PC-3 (cell line): ENCODE measurements at regions not wholly inside any gene's neighbourhood (a gene's known extent, or its start where the extent isn't known, plus 50 kb on each side); places are given as distances from the start of the nearest gene placed in this dataset.

Experiments used
- EZH2 ChIP-seq: fragments of 300-600 bp; sonication (generic); IDR thresholded peaks from one replicate; pipeline ENCODE4 v1.6.1; 2017; ENCODE audit warnings: antibody characterized with exemption, mild to moderate bottlenecking, low read length; ENCODE audit not compliant: unreplicated experiment
- EZH2phosphoT487 ChIP-seq: fragments of 300-600 bp; sonication (generic); IDR thresholded peaks from 2 replicates; pipeline ENCODE4 v1.6.1; 2018; ENCODE audit warnings: mild to moderate bottlenecking, antibody characterized with exemption, low read length, borderline replicate concordance
- TF ChIP-seq, protein P1 (sequence below): fragments of 300-600 bp; sonication (generic); conservative IDR thresholded peaks from 2 replicates; pipeline ENCODE4 v1.5.1; 2017; ENCODE audit warnings: antibody characterized with exemption, low read depth, mild to moderate bottlenecking, low read length

DNA sequence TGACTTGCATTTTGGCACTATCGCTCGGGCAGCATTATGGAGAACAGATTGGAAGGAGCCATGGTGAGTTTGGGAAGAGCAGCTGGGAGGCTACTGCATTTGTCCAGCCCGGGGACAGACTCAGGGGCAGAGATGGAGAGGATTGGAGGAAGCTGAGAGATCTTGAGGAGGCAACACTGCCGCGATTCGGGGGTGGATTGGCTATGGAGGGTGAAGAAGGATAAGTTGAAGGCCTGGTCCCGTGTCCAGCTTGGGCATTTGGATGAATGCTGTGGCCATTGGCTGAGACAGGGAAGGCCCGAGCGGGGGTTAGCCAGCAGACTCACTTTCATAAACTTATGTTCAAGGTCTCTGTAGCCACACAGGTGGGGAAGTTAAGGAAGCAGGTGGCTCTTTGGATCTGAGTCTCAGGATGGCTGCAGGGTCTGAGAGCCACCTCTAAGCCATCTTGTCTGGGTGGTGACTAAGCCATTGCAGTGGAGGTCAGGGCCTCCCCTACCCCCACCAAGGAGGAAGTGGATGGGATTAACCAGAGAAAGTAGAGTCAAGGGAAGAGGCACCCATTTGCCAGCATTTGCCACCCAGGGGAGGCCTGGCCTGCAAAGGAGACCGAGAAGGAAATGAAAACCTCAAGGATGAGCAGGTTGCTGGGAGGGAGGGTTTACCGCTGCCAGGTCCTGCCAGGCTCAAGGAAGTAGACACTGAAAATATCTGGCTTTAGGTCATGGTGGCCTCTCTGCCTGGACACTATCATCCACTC, 144.0 kb upstream of the TLE3 start:
- TF ChIP-seq, protein P1, sequence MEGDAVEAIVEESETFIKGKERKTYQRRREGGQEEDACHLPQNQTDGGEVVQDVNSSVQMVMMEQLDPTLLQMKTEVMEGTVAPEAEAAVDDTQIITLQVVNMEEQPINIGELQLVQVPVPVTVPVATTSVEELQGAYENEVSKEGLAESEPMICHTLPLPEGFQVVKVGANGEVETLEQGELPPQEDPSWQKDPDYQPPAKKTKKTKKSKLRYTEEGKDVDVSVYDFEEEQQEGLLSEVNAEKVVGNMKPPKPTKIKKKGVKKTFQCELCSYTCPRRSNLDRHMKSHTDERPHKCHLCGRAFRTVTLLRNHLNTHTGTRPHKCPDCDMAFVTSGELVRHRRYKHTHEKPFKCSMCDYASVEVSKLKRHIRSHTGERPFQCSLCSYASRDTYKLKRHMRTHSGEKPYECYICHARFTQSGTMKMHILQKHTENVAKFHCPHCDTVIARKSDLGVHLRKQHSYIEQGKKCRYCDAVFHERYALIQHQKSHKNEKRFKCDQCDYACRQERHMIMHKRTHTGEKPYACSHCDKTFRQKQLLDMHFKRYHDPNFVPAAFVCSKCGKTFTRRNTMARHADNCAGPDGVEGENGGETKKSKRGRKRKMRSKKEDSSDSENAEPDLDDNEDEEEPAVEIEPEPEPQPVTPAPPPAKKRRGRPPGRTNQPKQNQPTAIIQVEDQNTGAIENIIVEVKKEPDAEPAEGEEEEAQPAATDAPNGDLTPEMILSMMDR = no peak
- TF ChIP-seq EZH2 = no peak
- no peak for TF ChIP-seq EZH2phosphoT487
